SK-N-MC (cell line): ENCODE measurements at regions not wholly inside any gene's neighbourhood (a gene's known extent, or its start where the extent isn't known, plus 50 kb on each side); places are given as distances from the start of the nearest gene placed in this dataset.

Experiments
- EZH2 ChIP-seq: fragments of 200-600 bp; sonication (generic); IDR thresholded peaks from one replicate; pipeline ENCODE4 v1.6.1; 2017; ENCODE audit warnings: antibody characterized with exemption
- FOXP2 ChIP-seq: optimal IDR thresholded peaks from 2 replicates; pipeline ENCODE3; 2011; ENCODE audit warnings: mild to moderate bottlenecking, moderate library complexity; ENCODE audit not compliant: insufficient read depth; ENCODE audit errors: extremely low read length, control extremely low read depth
- POLR2AphosphoS5 ChIP-seq: IDR thresholded peaks from 2 replicates; pipeline ENCODE4 v1.6.1; 2012; ENCODE audit warnings: mild to moderate bottlenecking, low read depth, low read length, borderline replicate concordance

DNA sequence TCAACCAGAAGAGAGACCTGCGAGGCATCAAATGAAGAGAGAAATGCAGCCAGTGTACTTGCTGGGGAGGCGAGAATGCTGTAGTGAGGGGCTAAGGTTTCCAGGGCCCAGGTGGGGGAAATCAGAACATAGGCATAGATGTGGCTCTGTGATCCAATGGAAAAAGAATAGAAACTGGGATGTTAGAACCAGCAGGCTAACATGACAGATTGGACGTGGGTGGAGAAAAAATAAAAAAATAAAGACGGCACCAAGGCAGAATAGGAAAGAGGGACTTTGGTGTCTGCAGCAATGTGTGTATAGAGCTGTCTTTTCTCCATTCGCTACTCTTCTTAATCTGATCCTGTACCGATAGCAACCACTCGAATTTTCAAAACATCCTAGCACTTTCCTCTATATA, 381.0 kb upstream of the NBEA start:
- TF ChIP-seq EZH2 (no peak), POLR2AphosphoS5 (no peak), FOXP2 (no peak)
